H9 (cell line): ENCODE measurements at regions not wholly inside any gene's neighbourhood (a gene's known extent, or its start where the extent isn't known, plus 50 kb on each side); places are given as distances from the start of the nearest gene placed in this dataset.

Experiments
- DNase-seq: peaks from one replicate; pipeline ENCODE4 v3.0.0-alpha.2; 2017
- H2AFZ ChIP-seq: one replicate; pipeline ENCODE4 v1.6.1; 2013; ENCODE audit warnings: mild to moderate bottlenecking, low read length, control low read depth, moderate library complexity
- H2AK5ac ChIP-seq: 2 replicates; pipeline ENCODE4 v1.6.1; 2013; ENCODE audit warnings: low read length, control low read depth, mixed read lengths; ENCODE audit not compliant: insufficient read length
- H2BK120ac ChIP-seq: one replicate; pipeline ENCODE4 v1.6.1; 2013; ENCODE audit warnings: low read depth, mild to moderate bottlenecking, low read length, control low read depth, inconsistent platforms; ENCODE audit not compliant: poor library complexity, severe bottlenecking
- H2BK12ac ChIP-seq: 2 replicates; pipeline ENCODE4 v1.6.1; 2013; ENCODE audit warnings: low read length, control low read depth, mixed read lengths, low read depth; ENCODE audit not compliant: insufficient read length
- H2BK15ac ChIP-seq: 2 replicates; pipeline ENCODE4 v1.6.1; 2013; ENCODE audit warnings: low read depth, low read length, control low read depth
- H2BK20ac ChIP-seq: one replicate; pipeline ENCODE4 v1.6.1; 2013; ENCODE audit warnings: low read depth, mild to moderate bottlenecking, low read length, control low read depth, inconsistent platforms; ENCODE audit not compliant: poor library complexity, severe bottlenecking
- H2BK5ac ChIP-seq: 2 replicates; pipeline ENCODE4 v1.6.1; 2013; ENCODE audit warnings: low read length, control low read depth, mixed read lengths; ENCODE audit not compliant: insufficient read length
- H3K14ac ChIP-seq: 2 replicates; pipeline ENCODE4 v1.6.1; 2013; ENCODE audit warnings: low read length, control low read depth; ENCODE audit not compliant: insufficient read depth
- H3K18ac ChIP-seq: 2 replicates; pipeline ENCODE4 v1.6.1; 2013; ENCODE audit warnings: low read depth, mild to moderate bottlenecking, mixed read lengths, low read length, control low read depth; ENCODE audit not compliant: insufficient read length
- H3K23ac ChIP-seq: 2 replicates; pipeline ENCODE4 v1.6.1; 2013; ENCODE audit warnings: low read length, control low read depth, mixed read lengths, low read depth; ENCODE audit not compliant: insufficient read length
- H3K23me2 ChIP-seq: 2 replicates; pipeline ENCODE4 v1.6.1; 2013; ENCODE audit warnings: low read depth, mild to moderate bottlenecking, mixed read lengths, low read length, control low read depth; ENCODE audit not compliant: insufficient read length, poor library complexity, severe bottlenecking
- H3K27ac ChIP-seq: 2 replicates; pipeline ENCODE4 v1.5.1; 2013; ENCODE audit warnings: low read length, control low read depth, mixed read lengths, low read depth; ENCODE audit not compliant: insufficient read length
- H3K27me3 ChIP-seq: 2 replicates; pipeline ENCODE4 v1.6.1; 2013; ENCODE audit warnings: low read length, control low read depth, inconsistent platforms; ENCODE audit not compliant: insufficient read depth
- H3K4ac ChIP-seq: 2 replicates; pipeline ENCODE4 v1.6.1; 2013; ENCODE audit warnings: low read depth, mild to moderate bottlenecking, control low read depth, inconsistent platforms, low read length, moderate library complexity
- H3K4me1 ChIP-seq: 2 replicates; pipeline ENCODE4 v1.6.1; 2013; ENCODE audit warnings: low read length, control low read depth, inconsistent platforms; ENCODE audit not compliant: insufficient read depth
- H3K4me2 ChIP-seq: 2 replicates; pipeline ENCODE4 v1.6.1; 2013; ENCODE audit warnings: low read length, control low read depth, mixed read lengths; ENCODE audit not compliant: insufficient read length, insufficient read depth
- H3K56ac ChIP-seq: 2 replicates; pipeline ENCODE4 v1.6.1; 2013; ENCODE audit warnings: low read depth, mild to moderate bottlenecking, mixed read lengths, low read length, control low read depth; ENCODE audit not compliant: insufficient read length
- H3K79me1 ChIP-seq: 2 replicates; pipeline ENCODE4 v1.6.1; 2013; ENCODE audit warnings: low read depth, mild to moderate bottlenecking, moderate library complexity, low read length, control low read depth, inconsistent platforms; ENCODE audit not compliant: insufficient read depth, poor library complexity, severe bottlenecking
- H3K79me2 ChIP-seq: 2 replicates; pipeline ENCODE4 v1.6.1; 2013; ENCODE audit warnings: low read length, control low read depth, inconsistent platforms; ENCODE audit not compliant: insufficient read depth
- H3K9ac ChIP-seq: 2 replicates; pipeline ENCODE4 v1.6.1; 2013; ENCODE audit warnings: low read length, control low read depth, mixed read lengths; ENCODE audit not compliant: insufficient read length; ENCODE audit errors: extremely low read depth
- H3K9me3 ChIP-seq: one replicate; pipeline ENCODE4 v1.6.1; 2013; ENCODE audit warnings: low read depth, low read length, inconsistent platforms; ENCODE audit not compliant: control insufficient read depth
- H3T11ph ChIP-seq: one replicate; pipeline ENCODE4 v1.6.1; 2013; ENCODE audit warnings: mild to moderate bottlenecking, low read length, control low read depth, inconsistent platforms
- H4K20me1 ChIP-seq: one replicate; pipeline ENCODE4 v1.6.1; 2013; ENCODE audit not compliant: control insufficient read depth, insufficient read length, insufficient read depth
- H4K5ac ChIP-seq: 2 replicates; pipeline ENCODE4 v1.6.1; 2013; ENCODE audit warnings: low read depth, mild to moderate bottlenecking, mixed read lengths, low read length, control low read depth; ENCODE audit not compliant: insufficient read length
- H4K8ac ChIP-seq: replicated peaks from 2 replicates; pipeline ENCODE4 v1.6.1; 2013; ENCODE audit warnings: low read length, control low read depth, mixed read lengths, low read depth; ENCODE audit not compliant: insufficient read length
- H4K91ac ChIP-seq: 2 replicates; pipeline ENCODE4 v1.6.1; 2013; ENCODE audit warnings: low read depth, mild to moderate bottlenecking, moderate library complexity, mixed read lengths, low read length, control low read depth; ENCODE audit not compliant: insufficient read length
- H3K27ac Mint-ChIP-seq, 3 experiments: 2 replicates in 2 of 3; 3 replicates in 1 of 3; pipeline ENCODE4 v1.8.0; 2020 to 2021; ENCODE audit warnings: mixed read lengths in 3 of 3, mild to moderate bottlenecking in 1 of 3, moderate library complexity in 1 of 3
- H3K27me3 Mint-ChIP-seq: 2 replicates; pipeline ENCODE4 v1.8.0; 2021; ENCODE audit warnings: low read depth, mild to moderate bottlenecking, moderate library complexity, mixed read lengths
- H3K36me3 Mint-ChIP-seq, 3 experiments: 2 replicates in 2 of 3; 3 replicates in 1 of 3; pipeline ENCODE4 v1.8.0; 2020 to 2021; ENCODE audit warnings: low read depth in 3 of 3, mixed read lengths in 3 of 3; ENCODE audit not compliant: insufficient read depth in 1 of 3
- H3K4me1 Mint-ChIP-seq, 2 experiments: 2 replicates each; pipeline ENCODE4 v1.8.0; 2020; ENCODE audit warnings: mixed read lengths in 2 of 2
- H3K4me3 Mint-ChIP-seq, 2 experiments: 2 replicates in 1 of 2; 3 replicates in 1 of 2; pipeline ENCODE4 v1.8.0; 2020 to 2021; ENCODE audit warnings: mild to moderate bottlenecking in 2 of 2, mixed read lengths in 2 of 2, moderate library complexity in 1 of 2
- H3K9me3 Mint-ChIP-seq, 2 experiments: 2 replicates in 1 of 2; 3 replicates in 1 of 2; pipeline ENCODE4 v1.8.0; 2020; ENCODE audit warnings: mild to moderate bottlenecking in 2 of 2, mixed read lengths in 2 of 2, moderate library complexity in 1 of 2
- CTCF ChIP-seq: fragments of 200-600 bp; sonication (generic); conservative IDR thresholded peaks from 3 replicates; pipeline ENCODE4 v1.8.0; 2021; ENCODE audit warnings: antibody characterized with exemption, mild to moderate bottlenecking
- WGBS: extraction: QIAGEN DNeasy Blood & Tissue Kit; methylation state at CpG from one replicate; pipeline ENCODE4 v1.1.7; 2013; ENCODE audit warnings: missing lambda C conversion rate, low lambda C conversion rate, mixed read lengths; ENCODE audit not compliant: insufficient read length; ENCODE audit errors: extremely low coverage; 5-methylcytosine and 5-hydroxymethylcytosine counted together

DNA sequence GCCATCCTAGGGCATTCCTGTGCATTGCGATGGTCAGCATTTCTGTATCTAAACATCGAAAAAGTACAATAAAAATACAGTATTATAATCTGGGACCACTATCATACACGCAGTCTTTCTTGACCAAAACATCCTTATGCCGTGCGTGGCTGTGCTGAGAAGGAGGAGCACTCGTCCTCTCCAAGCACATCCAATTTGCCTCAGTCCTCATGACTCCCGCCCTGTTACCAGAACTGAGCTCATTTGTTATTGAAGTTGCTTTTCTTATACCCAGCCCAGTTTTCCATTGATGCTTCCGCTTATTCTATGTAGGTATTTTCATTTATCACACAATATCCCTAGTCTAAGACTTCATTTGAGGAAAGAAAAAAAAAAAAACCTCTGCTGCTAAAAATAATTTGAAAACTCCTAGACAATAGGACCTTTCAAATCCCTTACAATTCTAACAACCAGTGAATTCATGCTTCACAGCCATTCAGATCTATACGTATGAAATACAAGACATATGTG is 236.9 kb upstream of the PLEKHG7 start:
- Mint-ChIP-seq H3K4me3 (peak overlapping the region in 1 of 2 experiments; percentile 57; a peak in 2 of 5 replicates), H3K27ac (peak overlapping the region; percentile 66 to 98 (median 95)), H3K27me3 (no peaks in the 10 kb centered on the region), H3K9me3 (no peaks in the 10 kb centered on the region; a peak in 1 of 5 replicates), H3K4me1 (peaks cover 56 to 64% of the 10 kb centered on the region in 2 experiments), H3K36me3 (no peaks in the 10 kb centered on the region; a peak in 1 of 7 replicates)
- Histone ChIP-seq H2BK15ac (no peak overlapping the region), H2BK5ac (no peak overlapping the region), H3K27me3 (no peaks in the 10 kb centered on the region), H3K56ac (no peak overlapping the region), H2AFZ (no peak overlapping the region), H3K9me3 (no peaks in the 10 kb centered on the region), H4K8ac (no peak overlapping the region), H3T11ph (no peak overlapping the region), H3K79me1 (no peaks in the 10 kb centered on the region), H3K4me2 (peak overlapping the region; percentile 41), H4K5ac (no peak overlapping the region), H2BK12ac (peak overlapping the region; percentile 10), H3K14ac (no peak overlapping the region), H2AK5ac (no peak overlapping the region), H4K20me1 (no peaks in the 10 kb centered on the region), H3K4ac (no peak overlapping the region), H3K79me2 (no peaks in the 10 kb centered on the region), H2BK120ac (no peak overlapping the region), H3K23ac (no peak overlapping the region), H3K27ac (peak overlapping the region; percentile 95), H3K23me2 (no peaks in the 10 kb centered on the region), H3K9ac (no peak overlapping the region), H3K4me1 (peaks cover 14% of the 10 kb centered on the region), H3K18ac (no peak overlapping the region), H2BK20ac (no peak overlapping the region), H4K91ac (no peak overlapping the region)
- DNase-seq, result no peak
- no CpG with 5 or more reads among the region's 9 CpGs for WGBS
- TF ChIP-seq CTCF, result no peak
